ENCODE measurements at regions not wholly inside any gene's neighbourhood (a gene's known extent, or its start where the extent isn't known, plus 50 kb on each side); places are given as distances from the start of the nearest gene placed in this dataset.

DNA sequence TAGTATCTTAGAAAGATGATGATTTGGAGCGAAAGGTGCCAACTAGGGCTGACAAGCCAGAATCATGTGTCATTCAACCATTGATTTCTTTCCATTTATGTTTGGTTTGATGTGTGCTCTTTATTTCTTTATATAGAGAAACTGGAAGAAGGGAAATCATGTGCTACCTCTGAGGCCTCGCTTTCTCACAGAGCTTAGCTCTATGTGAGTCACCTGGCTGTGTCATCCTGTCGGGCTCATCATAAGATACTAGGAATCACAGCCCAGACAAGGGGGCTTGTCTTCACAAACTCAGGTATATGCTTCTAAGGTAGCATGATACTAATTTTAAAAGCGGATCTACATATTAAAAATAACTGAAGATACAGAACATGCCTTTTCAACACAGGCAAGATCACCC is 81.7 kb upstream of the GPM6B start:
- TF ChIP-seq POLR2AphosphoS5 (IDR thresholded peaks at IDR 0.05; ENCODE audit: borderline replicate concordance, low read depth, low read length) (no peak), EZH2 (IDR thresholded peaks at IDR 0.05) (no peak), FOXP2 (optimal IDR thresholded peaks at IDR 0.05; ENCODE audit: control extremely low read depth, extremely low read length, insufficient read depth) (no peak)
